Smooth muscle cell (in vitro differentiated cells): ENCODE measurements at regions not wholly inside any gene's neighbourhood (a gene's known extent, or its start where the extent isn't known, plus 50 kb on each side); places are given as distances from the start of the nearest gene placed in this dataset.

Experiments used
- DNase-seq: peaks from one replicate; lab custom pipeline; 2025; ENCODE audit not compliant: unreplicated experiment; lab: John Stamatoyannopoulos, UW
- H2AFZ ChIP-seq: fragments of 200-600 bp; sonication (generic); 2 replicates; pipeline ENCODE4 v1.6.0; 2016; ENCODE audit warnings: antibody characterized with exemption, low read depth, mild to moderate bottlenecking
- H3F3A ChIP-seq: fragments of 200-600 bp; sonication (generic); 2 replicates; pipeline ENCODE4 v1.6.0; 2017; ENCODE audit warnings: antibody characterized with exemption, low read depth
- H3K27ac ChIP-seq: fragments of 200-600 bp; sonication (generic); 2 replicates; pipeline ENCODE4 v1.5.1; 2016; ENCODE audit warnings: low read depth, mild to moderate bottlenecking
- H3K27me3 ChIP-seq: fragments of 200-600 bp; sonication (generic); 2 replicates; pipeline ENCODE4 v1.6.1; 2016; ENCODE audit warnings: low read depth, mild to moderate bottlenecking
- H3K36me3 ChIP-seq: fragments of 200-600 bp; sonication (generic); 2 replicates; pipeline ENCODE4 v1.5.1; 2016; ENCODE audit warnings: low read depth
- H3K4me1 ChIP-seq: fragments of 200-600 bp; sonication (generic); 2 replicates; pipeline ENCODE4 v1.5.1; 2016; ENCODE audit warnings: low read depth
- H3K4me2 ChIP-seq: fragments of 200-600 bp; sonication (generic); 2 replicates; pipeline ENCODE4 v1.6.0; 2016; ENCODE audit warnings: mild to moderate bottlenecking
- H3K4me3 ChIP-seq: fragments of 200-600 bp; sonication (generic); 2 replicates; pipeline ENCODE4 v1.5.1; 2016; ENCODE audit warnings: mild to moderate bottlenecking
- H3K79me2 ChIP-seq: fragments of 200-600 bp; sonication (generic); 2 replicates; pipeline ENCODE4 v1.6.0; 2016; ENCODE audit warnings: low read depth, mild to moderate bottlenecking
- H3K9ac ChIP-seq: fragments of 200-600 bp; sonication (generic); 2 replicates; pipeline ENCODE4 v1.6.0; 2016; ENCODE audit warnings: low read depth
- H3K9me3 ChIP-seq: fragments of 200-600 bp; sonication (generic); replicated peaks from 2 replicates; pipeline ENCODE4 v1.5.1; 2016; ENCODE audit warnings: low read depth
- H4K20me1 ChIP-seq: fragments of 200-600 bp; sonication (generic); 2 replicates; pipeline ENCODE4 v1.6.0; 2016; ENCODE audit warnings: low read depth
- CTCF ChIP-seq: fragments of 200-600 bp; sonication (generic); IDR thresholded peaks from 2 replicates; pipeline ENCODE4 v1.5.1; 2017; ENCODE audit warnings: borderline replicate concordance, mild to moderate bottlenecking, antibody characterized with exemption; ENCODE audit not compliant: insufficient read depth, poor library complexity, severe bottlenecking
- WGBS: methylation state at CpG from one replicate; pipeline ENCODE4 v1.1.7; 2016; ENCODE audit warnings: low lambda C conversion rate; 5-methylcytosine and 5-hydroxymethylcytosine counted together

- H3K9ac ChIP-seq = no peak overlapping the region
- DNase-seq = no peak
- H3K4me2 ChIP-seq = no peak overlapping the region
- H3K4me1 ChIP-seq = no peaks in the 10 kb centered on the region
- no peaks in the 10 kb centered on the region for H3F3A ChIP-seq
- H3K9me3 ChIP-seq = no peaks in the 10 kb centered on the region
- H3K79me2 ChIP-seq = no peaks in the 10 kb centered on the region
- no peak for TF ChIP-seq CTCF
- H3K36me3 ChIP-seq = no peaks in the 10 kb centered on the region
- H3K27ac ChIP-seq = no peak overlapping the region
- no peak overlapping the region for H2AFZ ChIP-seq
- H3K4me3 ChIP-seq = no peak overlapping the region
- no peaks in the 10 kb centered on the region for H4K20me1 ChIP-seq
- no peaks in the 10 kb centered on the region for H3K27me3 ChIP-seq
These were observed 122.0 kb upstream of the BRINP3 start for GRCh38 chr1:190599670-190600069.

GRCh38 chr1:190602325-190602724 is 124.7 kb upstream of the BRINP3 start:
- no peak for TF ChIP-seq CTCF
- Histone ChIP-seq H3K36me3 (no peaks in the 10 kb centered on the region), H3K9me3 (no peaks in the 10 kb centered on the region), H3K4me2 (no peak overlapping the region), H3F3A (no peaks in the 10 kb centered on the region), H3K27ac (no peak overlapping the region), H3K9ac (no peak overlapping the region), H4K20me1 (no peaks in the 10 kb centered on the region), H3K4me1 (no peaks in the 10 kb centered on the region), H3K79me2 (no peaks in the 10 kb centered on the region), H3K4me3 (no peak overlapping the region), H2AFZ (no peak overlapping the region), H3K27me3 (no peaks in the 10 kb centered on the region)
- no peak for DNase-seq
- 82% methylated on average over 3 of the region's 3 CpGs for WGBS

- 66% methylated on average over 6 of the region's 6 CpGs for WGBS
These were observed 130.6 kb upstream of the BRINP3 start for GRCh38 chr1:190608282-190608681.

More at GRCh38 chr1:190608282-190608681, 130.6 kb upstream of the BRINP3 start:
- Histone ChIP-seq H3K4me1 (no peaks in the 10 kb centered on the region), H2AFZ (no peak overlapping the region), H3K27me3 (no peaks in the 10 kb centered on the region), H3F3A (no peaks in the 10 kb centered on the region), H3K36me3 (no peaks in the 10 kb centered on the region), H3K4me2 (no peak overlapping the region), H3K9ac (no peak overlapping the region), H3K4me3 (no peak overlapping the region), H4K20me1 (no peaks in the 10 kb centered on the region), H3K9me3 (no peaks in the 10 kb centered on the region), H3K79me2 (no peaks in the 10 kb centered on the region), H3K27ac (no peak overlapping the region)
- no peak for DNase-seq
- TF ChIP-seq CTCF = no peak
